B cell (primary cell): ENCODE measurements at regions not wholly inside any gene's neighbourhood (a gene's known extent, or its start where the extent isn't known, plus 50 kb on each side); places are given as distances from the start of the nearest gene placed in this dataset.

ENCODE experiments used
- ATAC-seq: fragments of 200-7000 bp; cut with Tn5 transposase; one replicate; pipeline ENCODE4 v1.10.0; 2021; ENCODE audit warnings: low read depth, mild to moderate bottlenecking, moderate number of reproducible peaks, moderate library complexity
- CTCF ChIA-PET: fragments of 350-600 bp; sonication (Branson Sonifier 250); formaldehyde crosslinking; loops from one replicate; lab custom pipeline; 2021; ENCODE audit warnings: antibody characterized with exemption, inconsistent platforms; lab: Charles Lee
- POLR2A ChIA-PET: fragments of 350-600 bp; sonication (Branson Sonifier 250); formaldehyde crosslinking; loops from one replicate; lab custom pipeline; 2021; ENCODE audit warnings: antibody characterized with exemption; lab: Charles Lee
- DNase-seq: peaks from one replicate; pipeline ENCODE4 v3.0.0; 2013
- H2AFZ ChIP-seq: 2 replicates; pipeline ENCODE4 v1.6.1; 2012; ENCODE audit warnings: mild to moderate bottlenecking, low read depth, low read length; ENCODE audit not compliant: insufficient read depth, poor library complexity, severe bottlenecking
- H3K27ac ChIP-seq, 2 donors: 1 replicate in 1 of 2; 2 replicates in 1 of 2; pipeline ENCODE4 v1.5.1; 2012 to 2013; ENCODE audit warnings: low read length in 2 of 2, mild to moderate bottlenecking in 2 of 2, moderate library complexity in 1 of 2
- H3K27me3 ChIP-seq, 4 experiments: fragments of 200-600 bp in 1 of 4; sonication (generic) in 1 of 4; replicated peaks in 1 of 4; 1 replicate in 2 of 4; 2 replicates in 2 of 4; pipeline versions ENCODE4 v1.6.1 to v1.7.0; 2013 to 2016; ENCODE audit warnings: low read length in 3 of 4, mild to moderate bottlenecking in 2 of 4, mixed read lengths in 1 of 4, moderate library complexity in 1 of 4; ENCODE audit not compliant: insufficient read depth in 4 of 4, control insufficient read depth in 3 of 4; ENCODE audit errors: control extremely low read depth in 1 of 4
- H3K36me3 ChIP-seq, 2 experiments: replicated peaks in 1 of 2; 1 replicate in 1 of 2; 2 replicates in 1 of 2; pipeline versions ENCODE4 v1.6.1 to v1.7.1; 2013; ENCODE audit warnings: low read length in 1 of 2; ENCODE audit not compliant: insufficient read depth in 2 of 2, control insufficient read depth in 1 of 2; ENCODE audit errors: control extremely low read depth in 1 of 2, extremely low read depth in 1 of 2
- H3K4me1 ChIP-seq, 2 donors: fragments of 200-600 bp in 1 of 2; sonication (generic) in 1 of 2; 1 replicate in 1 of 2; 2 replicates in 1 of 2; pipeline versions ENCODE4 v1.5.1 to v1.6.1; 2013 to 2017; ENCODE audit warnings: low read length in 2 of 2; ENCODE audit not compliant: control insufficient read depth in 2 of 2, insufficient read depth in 2 of 2
- H3K4me2 ChIP-seq: replicated peaks from 2 replicates; pipeline ENCODE3; 2012; ENCODE audit warnings: mild to moderate bottlenecking, low read depth, low read length; ENCODE audit not compliant: poor library complexity, severe bottlenecking
- H3K4me3 ChIP-seq, 5 experiments: fragments of 200-600 bp in 1 of 5; sonication (generic) in 1 of 5; 1 replicate in 3 of 5; 2 replicates in 2 of 5; pipeline versions ENCODE4 v1.5.1 to v1.7.0; 2011 to 2016; ENCODE audit warnings: low read length in 4 of 5, mild to moderate bottlenecking in 4 of 5, low read depth in 2 of 5, control low read depth in 1 of 5, moderate library complexity in 1 of 5; ENCODE audit not compliant: insufficient read depth in 1 of 5; ENCODE audit errors: control extremely low read depth in 1 of 5, extremely low read depth in 1 of 5
- H3K79me2 ChIP-seq: fragments of 200-600 bp; sonication (generic); one replicate; pipeline ENCODE4 v1.6.0; 2016; ENCODE audit warnings: low read length; ENCODE audit not compliant: control insufficient read depth, insufficient read depth
- H3K9ac ChIP-seq: fragments of 200-600 bp; sonication (generic); 2 replicates; pipeline ENCODE4 v1.6.1; 2017; ENCODE audit warnings: mild to moderate bottlenecking, low read length, moderate library complexity
- H3K9me3 ChIP-seq, 3 donors: one replicate each; pipeline versions ENCODE4 v1.6.1 to v1.7.1; 2013; ENCODE audit warnings: low read length in 2 of 3; ENCODE audit not compliant: control insufficient read depth in 2 of 3, insufficient read depth in 1 of 3; ENCODE audit errors: control extremely low read depth in 1 of 3
- H4K20me1 ChIP-seq: 2 replicates; pipeline ENCODE4 v1.6.0; 2012; ENCODE audit warnings: mild to moderate bottlenecking, low read length; ENCODE audit not compliant: insufficient read depth, control insufficient read depth, poor library complexity, severe bottlenecking
- H3K27ac Mint-ChIP-seq: one replicate; pipeline ENCODE4 v1.8.0; 2021; ENCODE audit warnings: mixed read lengths
- H3K27me3 Mint-ChIP-seq: one replicate; pipeline ENCODE4 v1.8.0; 2021; ENCODE audit warnings: mixed read lengths
- H3K4me1 Mint-ChIP-seq: one replicate; pipeline ENCODE4 v1.8.0; 2021; ENCODE audit warnings: mixed read lengths
- H3K4me3 Mint-ChIP-seq: one replicate; pipeline ENCODE4 v1.8.0; 2021; ENCODE audit warnings: mixed read lengths
- H3K9me3 Mint-ChIP-seq: one replicate; pipeline ENCODE4 v1.8.0; 2022; ENCODE audit warnings: mixed read lengths; ENCODE audit not compliant: insufficient read depth
- EZH2 ChIP-seq: IDR thresholded peaks from 2 replicates; pipeline ENCODE4 v1.6.1; 2012; ENCODE audit warnings: borderline replicate concordance, low read depth, mild to moderate bottlenecking, moderate library complexity, low read length; ENCODE audit not compliant: insufficient read depth, poor library complexity, severe bottlenecking
- WGBS: methylation state at CpG from one replicate; pipeline ENCODE4 v1.1.5; 2013; ENCODE audit warnings: missing lambda C conversion rate; ENCODE audit not compliant: insufficient coverage; 5-methylcytosine and 5-hydroxymethylcytosine counted together
- intact Hi-C: fragments of 100-400 bp; cut with micrococcal nuclease; formaldehyde crosslinking; loops from one replicate; pipeline ENCODE4 v1.10.0; 2022
- TF ChIP-seq, protein P1 (sequence below): fragments of 200-600 bp; IDR thresholded peaks from one replicate; pipeline ENCODE4 v1.8.0; 2022; ENCODE audit warnings: antibody characterized with exemption, mild to moderate bottlenecking

- Histone ChIP-seq H3K9ac (no peak overlapping the region), H3K36me3 (no peaks in the 10 kb centered on the region), H3K4me1 (no peaks in the 10 kb centered on the region), H3K4me3 (no peak overlapping the region), H3K27me3 (peaks cover 0 to 6% (median 3%) of the 10 kb centered on the region in 4 experiments), H3K4me2 (no peak overlapping the region), H4K20me1 (no peaks in the 10 kb centered on the region), H3K27ac (no peak overlapping the region), H3K9me3 (no peaks in the 10 kb centered on the region), H3K79me2 (no peaks in the 10 kb centered on the region), H2AFZ (no peak overlapping the region)
- no peak overlapping the region for H3K27ac Mint-ChIP-seq
- POLR2A ChIA-PET: no interaction called here
- no peak for DNase-seq
- H3K4me3 Mint-ChIP-seq: no peak overlapping the region
- intact Hi-C loops: no loop called here
- no peak for ATAC-seq
- peaks cover 31% of the 10 kb centered on the region for H3K27me3 Mint-ChIP-seq
- no peaks in the 10 kb centered on the region for H3K4me1 Mint-ChIP-seq
- no peak for TF ChIP-seq EZH2
- TF ChIP-seq, protein P1, sequence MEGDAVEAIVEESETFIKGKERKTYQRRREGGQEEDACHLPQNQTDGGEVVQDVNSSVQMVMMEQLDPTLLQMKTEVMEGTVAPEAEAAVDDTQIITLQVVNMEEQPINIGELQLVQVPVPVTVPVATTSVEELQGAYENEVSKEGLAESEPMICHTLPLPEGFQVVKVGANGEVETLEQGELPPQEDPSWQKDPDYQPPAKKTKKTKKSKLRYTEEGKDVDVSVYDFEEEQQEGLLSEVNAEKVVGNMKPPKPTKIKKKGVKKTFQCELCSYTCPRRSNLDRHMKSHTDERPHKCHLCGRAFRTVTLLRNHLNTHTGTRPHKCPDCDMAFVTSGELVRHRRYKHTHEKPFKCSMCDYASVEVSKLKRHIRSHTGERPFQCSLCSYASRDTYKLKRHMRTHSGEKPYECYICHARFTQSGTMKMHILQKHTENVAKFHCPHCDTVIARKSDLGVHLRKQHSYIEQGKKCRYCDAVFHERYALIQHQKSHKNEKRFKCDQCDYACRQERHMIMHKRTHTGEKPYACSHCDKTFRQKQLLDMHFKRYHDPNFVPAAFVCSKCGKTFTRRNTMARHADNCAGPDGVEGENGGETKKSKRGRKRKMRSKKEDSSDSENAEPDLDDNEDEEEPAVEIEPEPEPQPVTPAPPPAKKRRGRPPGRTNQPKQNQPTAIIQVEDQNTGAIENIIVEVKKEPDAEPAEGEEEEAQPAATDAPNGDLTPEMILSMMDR: no peak
- H3K9me3 Mint-ChIP-seq: no peaks in the 10 kb centered on the region
- CTCF ChIA-PET: no interaction called here
Measured at GRCh38 chr10:120755771-120756170, 95.4 kb upstream of the WDR11 start.

GRCh38 chr10:120760253-120760652 is 90.9 kb upstream of the WDR11 start:
- Histone ChIP-seq H3K9me3 (no peaks in the 10 kb centered on the region), H3K79me2 (no peaks in the 10 kb centered on the region), H3K36me3 (no peaks in the 10 kb centered on the region), H3K4me2 (no peak overlapping the region), H3K4me3 (no peak overlapping the region), H3K27ac (no peak overlapping the region), H3K4me1 (no peaks in the 10 kb centered on the region), H2AFZ (no peak overlapping the region), H4K20me1 (no peaks in the 10 kb centered on the region), H3K27me3 (peaks cover 0 to 6% (median 3%) of the 10 kb centered on the region in 4 experiments), H3K9ac (no peak overlapping the region)
- Mint-ChIP-seq H3K4me1 (no peaks in the 10 kb centered on the region), H3K9me3 (no peaks in the 10 kb centered on the region), H3K4me3 (no peak overlapping the region), H3K27ac (no peak overlapping the region), H3K27me3 (peaks cover 19% of the 10 kb centered on the region)
- no CpG with 5 or more reads among the region's 4 CpGs for WGBS
- TF ChIP-seq, protein P1: no peak
- TF ChIP-seq EZH2: no peak
- POLR2A ChIA-PET: no interaction called here
- intact Hi-C loops: no loop called here
- CTCF ChIA-PET: no interaction called here
- DNase-seq: no peak
- ATAC-seq: no peak
